NCI-H1417 treated with DMSO at 0.1 percent for 48 hours (cell line): ENCODE measurements at regions not wholly inside any gene's neighbourhood (a gene's known extent, or its start where the extent isn't known, plus 50 kb on each side); places are given as distances from the start of the nearest gene placed in this dataset.

Experiments
- DNase-seq: peaks from one replicate; lab custom pipeline; 2025; lab: John Stamatoyannopoulos, UW

GRCh38 chr14:32254952-32255679 is 52.0 kb upstream of the RNU6-8 start:
- peak; percentile 36 for DNase-seq

DNA sequence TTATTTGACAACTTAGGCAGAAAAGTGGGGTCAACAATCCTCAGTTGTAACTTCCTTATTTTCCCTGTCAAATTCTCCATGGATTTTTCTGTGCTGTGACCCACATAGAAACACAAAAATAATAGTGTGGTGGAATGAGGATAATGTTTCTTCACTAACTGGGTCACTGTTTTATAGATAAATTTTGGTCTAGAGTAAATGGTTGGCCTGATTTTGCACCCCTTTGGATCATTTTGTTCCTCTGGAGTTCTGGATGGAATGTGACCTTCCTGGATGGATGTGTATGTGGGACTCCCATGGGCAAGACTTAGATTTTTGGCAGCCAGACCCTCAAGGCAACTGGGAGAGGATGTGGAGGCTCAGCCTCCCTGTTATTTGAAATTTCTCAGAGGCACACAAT is 52.7 kb upstream of the RNU6-8 start:
- no peak for DNase-seq

DNA sequence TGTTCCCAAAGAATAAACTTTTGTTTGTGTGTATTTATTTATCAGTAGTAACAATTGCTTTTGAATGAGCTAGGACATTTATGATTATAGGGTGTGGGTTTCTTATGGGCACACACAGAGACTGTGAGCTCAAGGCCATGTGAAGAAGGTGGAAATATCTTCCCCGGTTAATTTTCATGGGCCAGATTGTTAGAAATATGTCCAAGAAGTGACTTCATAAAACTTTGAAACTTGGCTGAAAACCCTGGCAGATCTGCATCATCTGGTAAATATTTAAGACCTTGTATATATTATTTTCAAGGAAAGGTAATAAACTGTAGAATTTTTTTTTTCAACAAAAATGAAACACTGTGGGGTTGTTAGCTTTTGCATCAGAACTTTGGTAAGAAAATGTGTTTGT is 53.5 kb upstream of the RNU6-8 start:
- no peak for DNase-seq

DNA sequence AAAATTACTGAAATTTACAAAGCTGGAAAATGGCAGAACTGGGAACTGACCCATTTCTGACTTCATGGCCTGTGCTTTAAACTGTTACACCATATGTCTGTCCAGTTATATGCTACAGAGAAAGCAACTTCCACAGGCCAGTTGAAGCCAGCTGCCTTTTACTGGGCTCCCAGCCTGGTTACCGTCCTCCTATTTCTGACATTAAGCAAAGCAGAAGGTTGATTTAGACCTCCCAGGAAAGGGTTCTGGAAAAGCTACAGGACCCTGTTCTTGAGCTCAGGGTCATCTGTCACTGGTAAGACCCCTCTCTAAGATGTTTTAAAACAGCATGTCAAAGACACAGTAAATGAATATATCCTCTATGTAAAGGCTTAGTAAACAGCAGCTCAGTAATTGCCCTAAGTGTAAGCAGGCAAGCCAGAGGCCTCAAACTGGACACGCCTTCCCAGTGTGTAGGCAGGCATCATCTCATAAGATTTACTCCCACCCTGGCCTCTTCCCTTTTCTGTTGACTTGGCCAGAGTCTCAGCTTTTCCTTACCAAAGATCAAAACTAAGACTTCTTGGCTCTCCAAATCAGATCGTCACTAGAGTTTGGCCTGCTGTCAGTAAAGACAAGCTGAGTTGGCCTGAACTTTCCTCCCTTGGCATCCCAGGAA is 55.4 kb upstream of the RNU6-8 start:
- no peak for DNase-seq

GRCh38 chr14:32259368-32260013 is 56.4 kb upstream of the RNU6-8 start:
- DNase-seq, result no peak

- DNase-seq, result no peak
These were observed 61.0 kb upstream of the RNU6-8 start for GRCh38 chr14:32263939-32264567.

DNA sequence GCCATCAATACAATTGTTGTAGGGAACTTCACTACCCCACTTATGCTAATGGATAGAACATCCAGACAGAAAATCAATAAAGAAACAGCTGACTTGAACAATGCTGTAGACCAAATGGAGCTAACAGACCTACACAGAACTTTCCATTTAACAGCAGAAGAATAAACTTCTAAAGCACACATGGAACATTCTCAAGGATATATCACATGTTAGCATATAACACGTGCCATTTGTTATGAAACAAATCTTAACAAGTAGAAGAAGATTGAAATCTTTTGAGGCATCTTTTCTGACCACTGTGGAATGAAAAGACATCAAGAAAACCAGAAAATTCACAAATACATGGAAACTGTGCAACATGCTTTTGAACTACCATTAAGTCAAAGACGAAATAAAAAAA is 62.5 kb upstream of the RNU6-8 start:
- no peak for DNase-seq

DNA sequence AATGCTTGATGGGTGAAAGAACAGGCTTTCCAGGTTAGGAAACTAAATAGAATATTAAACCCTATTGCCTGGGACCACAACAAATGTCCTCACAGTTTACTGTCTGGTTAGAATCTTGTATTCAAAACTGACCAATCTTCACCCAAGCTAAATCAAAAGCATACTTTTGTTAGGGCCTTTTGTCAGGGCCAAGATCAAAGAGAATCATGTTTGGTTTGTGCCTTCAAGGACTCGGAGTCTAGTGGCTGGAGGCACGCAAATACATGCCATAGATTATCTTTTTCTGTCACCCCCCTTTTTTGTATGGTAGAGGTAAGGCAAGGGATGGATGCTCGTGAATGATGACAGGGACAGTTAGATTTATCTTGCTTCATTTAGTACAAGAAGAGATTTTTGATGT is 51.1 kb upstream of the AKAP6 start:
- no peak for DNase-seq
